GM12873 (cell line): ENCODE measurements at regions not wholly inside any gene's neighbourhood (a gene's known extent, or its start where the extent isn't known, plus 50 kb on each side); places are given as distances from the start of the nearest gene placed in this dataset.

ENCODE experiments used
- TF ChIP-seq, protein P1 (sequence below): IDR thresholded peaks from 2 replicates; pipeline ENCODE4 v1.5.1; 2012; ENCODE audit warnings: low read depth, mild to moderate bottlenecking, moderate library complexity, low read length, control low read depth; ENCODE audit not compliant: insufficient read depth; ENCODE audit errors: missing control alignments

DNA sequence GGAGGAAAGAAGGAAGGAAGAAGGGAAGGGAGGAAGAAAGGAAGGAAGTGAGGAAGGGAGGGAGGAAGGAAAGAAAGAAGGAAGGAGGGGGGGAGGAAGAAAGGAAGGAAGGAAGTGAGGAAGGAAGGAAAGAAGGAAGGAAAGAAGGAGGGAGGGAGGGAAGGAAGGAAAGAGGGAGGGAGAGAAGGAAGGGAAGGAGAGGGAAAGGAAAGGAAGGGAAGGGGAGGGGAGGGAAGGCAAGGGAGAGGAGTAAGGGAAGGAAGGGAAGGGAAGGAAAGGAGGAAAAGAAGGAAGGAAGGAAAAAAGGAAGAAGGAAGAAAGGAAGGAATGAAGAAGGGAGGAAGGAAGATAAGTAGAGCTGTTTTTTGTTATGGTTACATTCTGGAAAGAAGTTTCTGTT is 141.2 kb downstream of the LRRC3B start:
- TF ChIP-seq, protein P1, sequence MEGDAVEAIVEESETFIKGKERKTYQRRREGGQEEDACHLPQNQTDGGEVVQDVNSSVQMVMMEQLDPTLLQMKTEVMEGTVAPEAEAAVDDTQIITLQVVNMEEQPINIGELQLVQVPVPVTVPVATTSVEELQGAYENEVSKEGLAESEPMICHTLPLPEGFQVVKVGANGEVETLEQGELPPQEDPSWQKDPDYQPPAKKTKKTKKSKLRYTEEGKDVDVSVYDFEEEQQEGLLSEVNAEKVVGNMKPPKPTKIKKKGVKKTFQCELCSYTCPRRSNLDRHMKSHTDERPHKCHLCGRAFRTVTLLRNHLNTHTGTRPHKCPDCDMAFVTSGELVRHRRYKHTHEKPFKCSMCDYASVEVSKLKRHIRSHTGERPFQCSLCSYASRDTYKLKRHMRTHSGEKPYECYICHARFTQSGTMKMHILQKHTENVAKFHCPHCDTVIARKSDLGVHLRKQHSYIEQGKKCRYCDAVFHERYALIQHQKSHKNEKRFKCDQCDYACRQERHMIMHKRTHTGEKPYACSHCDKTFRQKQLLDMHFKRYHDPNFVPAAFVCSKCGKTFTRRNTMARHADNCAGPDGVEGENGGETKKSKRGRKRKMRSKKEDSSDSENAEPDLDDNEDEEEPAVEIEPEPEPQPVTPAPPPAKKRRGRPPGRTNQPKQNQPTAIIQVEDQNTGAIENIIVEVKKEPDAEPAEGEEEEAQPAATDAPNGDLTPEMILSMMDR: no peak

DNA sequence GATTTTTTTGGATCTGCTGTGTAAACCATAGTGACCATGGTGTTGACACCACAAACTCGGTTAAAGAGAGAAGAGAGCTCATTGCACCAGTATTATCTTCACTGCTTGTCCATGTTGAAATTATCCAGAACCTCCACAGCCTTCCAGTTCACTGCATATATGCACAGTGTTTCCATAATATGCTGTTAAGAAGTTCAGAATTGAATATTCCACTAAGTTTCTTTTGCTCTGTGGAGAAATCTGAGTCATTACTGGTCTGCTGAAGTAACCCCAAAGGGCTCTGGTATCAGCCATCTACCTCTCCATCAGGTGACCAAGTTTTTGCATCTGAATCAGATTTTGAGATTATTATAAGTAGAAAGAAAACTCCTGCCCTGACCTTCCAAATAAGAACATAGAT is 143.5 kb downstream of the LRRC3B start:
- TF ChIP-seq, protein P1: no peak

DNA sequence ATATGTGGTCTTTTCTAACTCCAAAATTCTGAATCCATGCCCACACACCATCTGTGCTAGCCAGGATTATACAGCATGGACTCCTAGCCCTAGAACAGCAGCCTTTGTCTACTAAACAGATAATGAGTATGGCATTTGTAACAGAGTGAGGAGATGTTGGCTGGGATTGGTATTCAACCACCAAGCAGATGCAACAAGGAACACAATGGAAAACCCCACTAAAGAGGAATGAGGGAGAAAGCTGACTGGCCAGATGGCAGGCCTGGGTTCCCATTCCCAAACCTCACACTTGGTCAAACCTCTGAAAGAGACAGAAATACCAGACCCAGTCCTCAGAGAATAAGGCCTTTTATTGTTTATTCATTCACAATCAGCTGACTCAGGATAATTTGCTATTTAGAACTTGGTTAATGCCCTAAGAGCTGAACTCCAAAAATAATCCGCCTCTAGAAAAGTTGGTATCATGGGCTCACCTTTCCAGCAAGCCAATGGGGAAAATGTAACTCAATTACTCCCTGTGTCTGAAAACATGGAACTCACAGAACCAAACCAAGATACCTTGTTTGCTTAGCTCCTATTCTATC is 145.6 kb downstream of the LRRC3B start:
- TF ChIP-seq, protein P1: no peak

DNA sequence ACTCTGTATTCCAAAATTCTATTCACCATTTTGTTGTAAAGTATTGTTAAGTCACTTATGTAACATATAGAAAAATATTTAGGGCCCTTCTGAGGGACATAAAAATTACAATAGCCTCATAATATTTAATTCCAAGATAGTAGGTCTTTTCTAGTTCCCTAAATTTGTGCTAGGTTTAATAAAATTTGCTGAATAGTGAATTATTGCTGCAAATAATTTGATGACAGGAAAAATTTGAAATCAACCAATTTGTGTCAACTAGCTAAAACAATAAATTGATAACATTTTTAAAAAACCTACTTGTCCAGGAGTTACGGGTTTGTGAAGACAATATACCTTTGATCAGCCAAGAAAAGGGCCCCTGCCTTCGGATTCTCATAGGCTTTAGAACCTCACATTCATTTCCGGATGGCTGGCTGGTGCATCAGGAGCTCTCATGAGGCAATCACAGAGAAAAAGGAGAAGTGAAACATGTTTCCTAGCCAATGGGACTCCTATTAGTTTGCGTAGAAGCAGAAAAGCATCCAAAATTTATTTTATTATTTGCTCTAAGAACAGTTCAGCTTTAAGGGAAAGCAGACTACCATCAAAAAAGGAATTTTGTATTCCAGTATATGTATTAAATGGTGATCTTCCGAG is 177.2 kb downstream of the LRRC3B start:
- TF ChIP-seq, protein P1: no peak

DNA sequence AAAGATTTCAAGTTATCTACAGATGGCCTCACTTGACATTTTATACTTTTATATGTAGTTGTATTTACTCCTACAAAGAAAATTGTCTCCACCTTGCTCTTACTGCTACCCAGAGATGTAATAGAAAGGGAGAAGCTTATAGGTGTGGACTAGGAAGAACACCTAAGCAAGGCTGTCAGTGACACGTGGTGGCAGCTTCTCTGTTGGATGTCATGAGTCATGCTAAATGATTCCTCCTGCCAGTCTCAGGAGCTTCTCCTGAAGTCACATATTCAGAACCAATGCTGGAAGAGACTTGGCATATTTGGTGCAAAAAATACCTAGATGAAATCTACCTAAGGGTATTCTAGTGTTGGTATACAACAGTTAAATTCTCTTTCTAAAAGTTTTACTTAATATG is 184.7 kb downstream of the LRRC3B start:
- TF ChIP-seq, protein P1: no peak

DNA sequence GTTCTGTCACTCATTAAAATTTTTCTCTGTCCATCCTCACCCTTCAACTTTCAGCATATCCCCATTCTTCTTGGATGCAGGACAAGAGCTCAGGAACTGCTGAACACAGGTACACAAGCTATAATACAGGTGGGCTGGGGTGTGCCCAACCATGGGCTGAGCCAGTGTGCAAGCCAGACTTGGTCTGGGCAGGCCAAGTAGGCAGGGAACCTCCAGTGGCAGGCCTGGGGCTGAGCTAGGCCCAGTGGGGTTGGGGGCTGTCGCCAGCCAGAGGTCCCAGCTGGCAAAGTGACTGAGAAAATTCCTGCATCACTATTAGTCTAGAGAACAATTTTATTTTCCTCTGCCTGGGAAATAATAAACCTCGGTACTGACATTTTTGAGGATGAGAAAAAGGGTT is 202.9 kb downstream of the LRRC3B start:
- TF ChIP-seq, protein P1: no peak

DNA sequence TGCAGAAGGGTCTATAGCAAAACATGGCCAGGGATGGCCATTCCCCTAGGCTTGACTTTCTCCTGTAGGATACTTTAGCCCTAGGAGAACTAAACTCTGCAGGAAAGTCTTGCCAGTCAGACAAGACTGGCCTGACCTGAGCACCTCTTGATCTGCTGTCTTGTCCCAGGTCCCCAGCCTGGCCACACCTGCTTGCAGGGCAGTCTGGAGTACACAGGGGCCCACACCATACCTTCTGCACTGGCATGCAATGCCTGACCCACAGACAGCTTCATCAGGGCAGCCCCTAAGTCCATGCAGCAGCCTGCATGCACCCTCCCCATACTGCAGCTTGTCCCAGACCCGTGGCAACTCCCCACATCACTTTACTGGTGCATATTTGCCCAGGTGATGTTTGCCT is 204.6 kb downstream of the LRRC3B start:
- TF ChIP-seq, protein P1: no peak
